Medulla oblongata (tissue), 1 donor: ENCODE measurements at regions not wholly inside any gene's neighbourhood (a gene's known extent, or its start where the extent isn't known, plus 50 kb on each side); places are given as distances from the start of the nearest gene placed in this dataset.
"Not testable (repeated sequence)": the region's sequence is repeated elsewhere in the genome, so short reads cannot be mapped to it uniquely, and the experiment has no call there.

Experiments used
- DNase-seq: peaks from one replicate; pipeline ENCODE4 v3.0.0-alpha.2; 2015; ENCODE audit errors: extremely low spot score

GRCh38 chr6:121867095-121867494 is 431.6 kb downstream of the GJA1 start:
- no peak for DNase-seq

- DNase-seq = no peak
Observed at GRCh38 chr6:121868206-121868605, 432.8 kb downstream of the GJA1 start.

- DNase-seq = no peak
Observed at GRCh38 chr6:121873595-121873994, 438.1 kb downstream of the GJA1 start.

GRCh38 chr6:121876721-121877120 is 441.3 kb downstream of the GJA1 start:
- DNase-seq = no peak

GRCh38 chr6:121879149-121879548 is 443.7 kb downstream of the GJA1 start:
- no peak for DNase-seq

- no peak for DNase-seq
Observed at GRCh38 chr6:121880831-121881230, 445.4 kb downstream of the GJA1 start.

GRCh38 chr6:121881974-121882667 is 446.7 kb downstream of the GJA1 start:
- no peak for DNase-seq

GRCh38 chr6:121884091-121884490 is 448.6 kb downstream of the GJA1 start:
- no peak for DNase-seq

GRCh38 chr6:121884620-121885019 is 449.2 kb downstream of the GJA1 start:
- DNase-seq = no peak

GRCh38 chr6:121885399-121886152 is 450.1 kb downstream of the GJA1 start:
- DNase-seq = no peak

- DNase-seq = no peak
Observed at GRCh38 chr6:121886223-121886830, 450.9 kb downstream of the GJA1 start.

- no peak for DNase-seq
Observed at GRCh38 chr6:121887724-121888123, 452.3 kb downstream of the GJA1 start.

GRCh38 chr6:121890307-121890910 is 455.0 kb downstream of the GJA1 start:
- no peak for DNase-seq

- not testable (repeated sequence) for DNase-seq
Observed at GRCh38 chr6:121895731-121896130, 460.3 kb downstream of the GJA1 start.

GRCh38 chr6:121896363-121896762 is 460.9 kb downstream of the GJA1 start:
- DNase-seq = no peak

- no peak for DNase-seq
Observed at GRCh38 chr6:121896771-121897170, 461.3 kb downstream of the GJA1 start.

- peak; percentile 40 for DNase-seq
Observed at GRCh38 chr6:121897337-121897760, 461.9 kb downstream of the GJA1 start.

GRCh38 chr6:121901432-121901831 is 466.0 kb downstream of the GJA1 start:
- peak; percentile 43 for DNase-seq

- no peak for DNase-seq
Observed at GRCh38 chr6:121904559-121904958, 469.1 kb downstream of the GJA1 start.

- DNase-seq = no peak
Observed at GRCh38 chr6:121912905-121913304, 477.5 kb downstream of the GJA1 start.

- DNase-seq = no peak
Observed at GRCh38 chr6:121917263-121917829, 481.9 kb downstream of the GJA1 start.
